ENCODE measurements at regions not wholly inside any gene's neighbourhood (a gene's known extent, or its start where the extent isn't known, plus 50 kb on each side); places are given as distances from the start of the nearest gene placed in this dataset.

GRCh38 chr10:101297901-101298486 lies 56.0 kb upstream of the BTRC start:
- in situ Hi-C loops (cut with HindIII; ENCODE audit: low sequenced_read_pairs): loop anchor here (5.0 kb wide), 1 partner anchor 44 kb away; no protein-coding TSS in a partner anchor

DNA sequence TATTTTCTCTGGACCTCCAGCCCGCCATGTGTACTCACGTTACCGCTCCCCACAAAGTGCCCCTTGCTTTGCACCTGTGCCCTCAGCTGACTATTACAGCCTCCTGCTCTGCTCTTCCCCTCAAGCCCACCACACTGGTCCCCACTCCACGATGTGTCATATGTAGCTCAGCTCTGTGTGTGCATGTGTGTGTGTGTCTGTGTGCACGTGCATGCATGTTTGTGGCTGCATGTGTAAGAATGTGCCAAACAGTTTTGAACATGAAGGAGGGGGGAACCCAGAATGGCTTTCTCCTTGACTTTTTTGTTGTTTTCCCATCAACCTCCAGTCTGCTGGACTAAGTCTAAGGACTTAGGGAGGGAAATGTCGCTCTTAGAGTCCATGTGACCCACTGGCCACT lies 54.8 kb upstream of the BTRC start:
- in situ Hi-C loops (cut with HindIII; ENCODE audit: low sequenced_read_pairs): loop anchor here (5.0 kb wide), 1 partner anchor 43 kb away; no protein-coding TSS in a partner anchor

- in situ Hi-C loops (cut with HindIII; ENCODE audit: low sequenced_read_pairs): no loop called here
Observed at GRCh38 chr10:101301111-101301731, 52.7 kb upstream of the BTRC start.

DNA sequence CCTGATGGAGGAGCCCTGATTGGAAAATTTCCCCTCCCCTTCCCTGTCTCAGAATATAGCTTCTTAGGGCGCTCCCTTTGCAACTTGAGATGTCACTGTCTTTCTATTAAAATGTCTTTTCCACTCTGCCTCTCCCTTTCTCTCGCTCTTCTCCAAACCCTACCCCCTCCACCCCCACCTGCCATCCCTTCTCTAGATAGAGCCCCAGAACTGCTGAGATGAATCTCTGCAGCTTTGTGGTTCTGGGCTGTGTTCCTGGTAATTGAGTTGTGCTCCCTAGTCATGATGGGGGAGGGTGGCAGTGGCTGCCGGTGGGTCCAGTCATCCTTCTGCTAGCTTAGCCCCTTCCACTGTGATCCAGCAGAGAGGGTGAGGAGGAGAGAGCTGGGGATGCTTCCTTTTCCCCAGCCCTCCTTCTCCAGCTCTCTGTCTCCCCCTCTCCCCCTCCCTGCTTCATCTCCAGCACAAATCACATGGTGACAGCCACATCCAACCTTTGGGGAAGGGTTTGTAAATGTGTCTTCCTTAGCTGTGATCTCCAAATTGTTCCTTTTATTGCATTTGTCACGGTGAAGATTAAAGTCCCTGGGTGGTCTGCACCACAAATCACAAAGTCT lies 50.8 kb upstream of the BTRC start:
- in situ Hi-C loops (cut with HindIII; ENCODE audit: low sequenced_read_pairs): no loop called here
